ENCODE measurements at regions not wholly inside any gene's neighbourhood (a gene's known extent, or its start where the extent isn't known, plus 50 kb on each side); places are given as distances from the start of the nearest gene placed in this dataset.

GRCh38 chr11:42482822-42483221 lies 829.0 kb upstream of the API5 start:
- no peak for DNase-seq (ENCODE audit: low read depth)

- no peak for DNase-seq (ENCODE audit: low read depth)
These were observed 821.3 kb upstream of the API5 start for GRCh38 chr11:42490506-42490905.

- DNase-seq (ENCODE audit: low read depth) = no peak
These were observed 817.3 kb upstream of the API5 start for GRCh38 chr11:42494459-42494858.

- no peak for DNase-seq (ENCODE audit: low read depth)
These were observed 812.8 kb upstream of the API5 start for GRCh38 chr11:42498971-42499370.

GRCh38 chr11:42502151-42502550 lies 809.6 kb upstream of the API5 start:
- DNase-seq (ENCODE audit: low read depth) = no peak

GRCh38 chr11:42521994-42522393 lies 789.8 kb upstream of the API5 start:
- DNase-seq (ENCODE audit: low read depth) = no peak

GRCh38 chr11:42524534-42525227 lies 787.1 kb upstream of the API5 start:
- no peak for DNase-seq (ENCODE audit: low read depth)

- no peak for DNase-seq (ENCODE audit: low read depth)
These were observed 785.4 kb upstream of the API5 start for GRCh38 chr11:42526426-42526825.

- DNase-seq (ENCODE audit: low read depth) = no peak
These were observed 783.3 kb upstream of the API5 start for GRCh38 chr11:42528471-42528870.

GRCh38 chr11:42528911-42529310 lies 782.9 kb upstream of the API5 start:
- DNase-seq (ENCODE audit: low read depth) = no peak

GRCh38 chr11:42536611-42537360 lies 775.0 kb upstream of the API5 start:
- no peak for DNase-seq (ENCODE audit: low read depth)

- DNase-seq (ENCODE audit: low read depth) = no peak
These were observed 769.5 kb upstream of the API5 start for GRCh38 chr11:42542336-42542735.

GRCh38 chr11:42543844-42544419 lies 767.9 kb upstream of the API5 start:
- DNase-seq (ENCODE audit: low read depth) = no peak

GRCh38 chr11:42544726-42545125 lies 767.1 kb upstream of the API5 start:
- DNase-seq (ENCODE audit: low read depth) = no peak

GRCh38 chr11:42545954-42546353 lies 765.8 kb upstream of the API5 start:
- no peak for DNase-seq (ENCODE audit: low read depth)

- no peak for DNase-seq (ENCODE audit: low read depth)
These were observed 759.0 kb upstream of the API5 start for GRCh38 chr11:42552786-42553185.

GRCh38 chr11:42555190-42555589 lies 756.6 kb upstream of the API5 start:
- no peak for DNase-seq (ENCODE audit: low read depth)

GRCh38 chr11:42571131-42571877 lies 740.5 kb upstream of the API5 start:
- DNase-seq (ENCODE audit: low read depth) = no peak

GRCh38 chr11:42571878-42572610 lies 739.8 kb upstream of the API5 start:
- no peak for DNase-seq (ENCODE audit: low read depth)

- no peak for DNase-seq (ENCODE audit: low read depth)
These were observed 735.5 kb upstream of the API5 start for GRCh38 chr11:42576318-42576717.

GRCh38 chr11:42589286-42589685 lies 722.5 kb upstream of the API5 start:
- no peak for DNase-seq (ENCODE audit: low read depth)

- DNase-seq (ENCODE audit: low read depth) = no peak
These were observed 720.0 kb upstream of the API5 start for GRCh38 chr11:42591841-42592240.
